HG02610 (cell line): ENCODE measurements at regions not wholly inside any gene's neighbourhood (a gene's known extent, or its start where the extent isn't known, plus 50 kb on each side); places are given as distances from the start of the nearest gene placed in this dataset.
A peak's percentile ranks its signal among the peaks of the same experiment; 100 is the strongest.
"Not testable (repeated sequence)": the region's sequence is repeated elsewhere in the genome, so short reads cannot be mapped to it uniquely, and the experiment has no call there.

Experiments
- ATAC-seq: cut with Tn5 transposase; IDR thresholded peaks from one replicate; pipeline ENCODE4 v1.9.1; 2021; ENCODE audit warnings: mild to moderate bottlenecking, moderate library complexity; ENCODE audit not compliant: unreplicated experiment

- ATAC-seq = no peak
These were observed 614.5 kb upstream of the LCORL start for GRCh38 chr4:18636001-18636585.

DNA sequence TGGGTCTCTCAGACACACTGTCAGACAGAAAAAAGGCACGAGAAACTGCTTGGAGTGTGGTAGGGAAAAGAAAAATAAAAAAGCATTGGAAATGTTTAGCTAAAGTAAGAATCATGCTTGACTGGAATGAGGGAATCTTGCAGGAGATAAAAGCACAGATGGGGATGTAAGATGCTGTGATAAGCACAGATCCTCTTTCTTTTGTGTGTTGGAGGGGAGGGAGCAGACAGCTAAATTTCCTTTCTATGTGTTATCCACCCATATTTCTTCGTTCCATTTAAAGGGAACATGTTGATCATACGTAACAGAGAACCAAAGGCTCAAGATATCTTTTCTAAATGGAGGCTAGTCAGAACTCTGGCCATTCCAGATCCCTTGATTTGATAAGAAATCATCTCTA is 614.0 kb upstream of the LCORL start:
- no peak for ATAC-seq

GRCh38 chr4:18631586-18631985 is 610.0 kb upstream of the LCORL start:
- ATAC-seq = no peak

- no peak for ATAC-seq
These were observed 608.9 kb upstream of the LCORL start for GRCh38 chr4:18630218-18631110.

- no peak for ATAC-seq
These were observed 606.0 kb upstream of the LCORL start for GRCh38 chr4:18627447-18628005.

DNA sequence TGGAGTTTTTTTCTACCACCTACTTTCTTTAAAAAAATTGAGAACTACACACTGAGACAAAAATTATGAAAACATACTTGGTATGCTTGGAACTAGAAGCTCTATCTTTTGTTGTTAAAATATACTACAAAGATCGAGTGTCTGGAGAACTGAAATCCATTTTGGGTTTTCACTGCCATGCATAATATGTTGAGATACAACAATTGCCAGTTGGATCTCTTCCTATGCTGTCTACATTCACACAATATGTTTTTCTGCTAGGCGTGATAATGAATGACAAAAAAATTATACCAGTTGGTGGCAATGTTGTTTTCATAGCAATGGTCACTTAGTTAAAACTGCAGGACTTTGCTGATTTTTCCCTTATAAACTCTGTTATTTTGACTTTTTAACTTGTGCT is 605.4 kb upstream of the LCORL start:
- no peak for ATAC-seq

DNA sequence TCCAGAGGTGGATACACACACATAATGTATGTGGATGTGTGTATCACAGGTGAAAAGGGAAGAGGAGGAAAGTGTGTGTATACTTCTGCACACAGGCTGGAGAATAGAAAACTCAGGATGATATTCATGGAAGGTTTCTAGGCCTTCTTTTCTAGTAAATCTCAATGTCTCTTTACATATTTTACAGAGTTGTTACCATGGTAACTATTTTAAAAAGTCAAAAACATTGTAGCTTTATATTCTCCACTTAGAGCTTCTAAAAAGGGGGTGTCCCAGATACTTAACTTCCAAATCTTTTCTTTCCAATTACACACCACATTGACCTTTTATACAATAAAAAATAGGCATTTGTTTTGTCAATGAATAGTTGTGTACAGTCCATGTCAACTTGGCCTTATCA is 604.8 kb upstream of the LCORL start:
- no peak for ATAC-seq

GRCh38 chr4:18621186-18621585 is 599.6 kb upstream of the LCORL start:
- ATAC-seq = no peak

GRCh38 chr4:18616720-18617119 is 595.2 kb upstream of the LCORL start:
- ATAC-seq = no peak

- ATAC-seq = no peak
These were observed 589.5 kb upstream of the LCORL start for GRCh38 chr4:18611026-18611425.

- ATAC-seq = no peak
These were observed 587.5 kb upstream of the LCORL start for GRCh38 chr4:18608908-18609533.

GRCh38 chr4:18602610-18603009 is 581.1 kb upstream of the LCORL start:
- ATAC-seq = not testable (repeated sequence)

DNA sequence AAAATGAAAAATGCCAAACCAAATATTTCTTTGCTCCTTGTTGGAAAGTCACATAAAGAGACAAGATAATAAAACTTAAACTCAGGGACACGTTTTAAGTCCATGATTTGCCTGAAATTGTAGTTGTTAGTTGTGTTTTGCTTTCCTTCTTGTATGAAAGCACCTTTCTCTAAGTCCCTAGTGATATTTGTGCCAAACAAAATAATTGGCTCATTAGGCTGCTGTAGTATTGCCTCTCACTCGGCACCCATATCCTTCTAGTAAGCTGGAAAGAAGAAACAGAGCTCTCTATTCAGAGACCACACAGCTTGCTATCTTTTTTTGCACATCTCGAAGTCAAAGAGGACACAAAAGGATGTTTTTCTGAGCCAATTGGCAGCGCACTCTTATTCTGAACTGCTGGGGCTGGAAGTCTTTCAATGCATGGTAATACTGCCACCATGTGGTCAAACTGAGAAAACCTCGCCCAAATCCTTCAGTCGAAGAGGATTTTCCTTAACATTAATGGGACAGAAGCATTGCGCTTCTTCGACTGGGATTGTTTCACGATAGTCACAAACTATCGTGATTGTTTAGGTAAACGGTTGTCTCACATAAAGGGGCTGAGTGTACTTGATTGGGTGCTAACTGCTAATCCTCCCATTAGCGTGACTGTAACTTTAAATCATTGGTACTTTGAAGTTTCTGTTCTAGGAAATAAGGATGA is 571.9 kb upstream of the LCORL start:
- ATAC-seq = peak; percentile 78

DNA sequence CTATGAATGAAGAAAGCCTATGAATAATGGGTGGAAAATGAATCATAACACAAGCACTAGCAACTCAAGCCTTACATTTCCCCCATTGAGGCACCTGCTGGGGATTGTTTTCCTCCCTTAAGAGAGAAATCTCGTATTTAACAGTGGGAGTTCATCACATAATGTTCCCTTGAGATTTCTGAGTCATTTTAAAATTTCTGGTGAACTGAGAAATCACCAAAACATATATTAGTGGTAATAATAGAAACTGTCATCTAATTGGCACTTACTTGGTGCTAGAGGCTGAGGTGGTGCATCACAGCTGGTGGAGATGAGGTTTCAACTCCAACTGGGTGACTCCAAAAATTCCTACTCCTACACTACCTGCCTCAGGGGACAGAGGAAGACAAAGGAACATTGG is 561.3 kb upstream of the LCORL start:
- ATAC-seq = no peak

GRCh38 chr4:18578307-18578706 is 556.8 kb upstream of the LCORL start:
- ATAC-seq = no peak

DNA sequence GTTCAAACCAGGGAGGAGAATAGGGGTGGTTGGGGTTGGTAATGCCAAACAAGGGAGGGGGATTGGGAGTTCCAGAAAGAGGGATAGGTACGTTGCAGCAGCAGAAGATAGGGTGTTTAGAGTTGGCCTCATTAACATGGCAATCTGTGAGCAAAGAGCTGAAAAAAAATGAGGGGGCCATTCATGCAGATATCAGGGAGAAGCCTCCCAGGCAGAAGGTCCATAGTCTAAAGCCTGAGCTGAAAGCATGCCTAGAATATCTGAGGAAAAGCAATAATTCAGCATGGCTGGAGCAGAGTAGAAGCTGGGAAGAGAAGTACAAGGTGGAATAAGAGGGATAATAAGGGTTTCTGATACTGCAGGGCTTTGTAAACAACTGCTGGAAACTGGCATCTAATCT is 550.9 kb upstream of the LCORL start:
- ATAC-seq = no peak

DNA sequence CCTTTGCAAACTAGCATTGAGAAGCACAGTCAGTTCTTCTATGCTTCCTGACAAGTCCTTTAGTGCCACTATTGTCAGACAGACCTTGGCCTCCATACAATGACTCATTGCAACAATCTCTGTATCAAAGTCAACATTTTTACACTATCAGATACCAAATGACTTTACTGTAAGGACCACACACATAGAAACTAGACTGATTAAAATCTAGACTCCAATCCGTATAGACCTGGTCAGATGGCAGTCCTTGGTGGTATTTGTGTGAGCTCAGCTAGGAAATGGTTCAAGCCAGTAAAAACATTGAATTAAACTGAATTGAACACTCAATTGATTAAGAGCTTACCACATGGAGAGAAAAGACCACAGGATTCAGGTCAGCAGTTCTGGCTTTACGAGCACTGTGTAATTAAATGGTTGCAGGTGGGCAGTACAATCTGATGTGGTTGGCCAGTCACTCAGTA is 549.8 kb upstream of the LCORL start:
- no peak for ATAC-seq

- no peak for ATAC-seq
These were observed 548.8 kb upstream of the LCORL start for GRCh38 chr4:18570370-18570769.

DNA sequence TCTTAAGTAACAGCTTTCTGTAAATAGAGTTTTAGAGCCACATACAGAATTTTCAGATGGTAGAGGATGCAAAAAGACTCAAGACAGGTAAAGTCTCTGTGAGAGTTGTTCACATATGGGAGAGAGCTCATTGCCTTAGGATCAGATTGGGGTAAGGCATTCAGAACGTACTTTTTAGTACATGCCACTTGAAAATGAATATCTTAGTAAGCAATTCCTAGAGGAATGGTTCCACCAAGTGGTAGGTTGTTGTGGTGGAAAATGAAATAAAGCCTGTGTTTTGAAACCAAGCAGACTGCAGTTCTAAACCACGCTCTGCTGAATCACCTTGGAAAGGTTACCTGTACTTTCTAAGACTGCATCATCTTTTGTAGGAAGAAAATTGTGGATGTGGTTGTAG is 547.0 kb upstream of the LCORL start:
- ATAC-seq = no peak

- ATAC-seq = no peak
These were observed 545.6 kb upstream of the LCORL start for GRCh38 chr4:18566970-18567799.
